H1 (cell line): ENCODE measurements at regions not wholly inside any gene's neighbourhood (a gene's known extent, or its start where the extent isn't known, plus 50 kb on each side); places are given as distances from the start of the nearest gene placed in this dataset.
A peak's percentile ranks its signal among the peaks of the same experiment; 100 is the strongest.

ENCODE experiments used
- CTCF ChIA-PET: fragments of 300-600 bp; sonication (Branson Sonifier 250); formaldehyde crosslinking; loops from one replicate; lab custom pipeline; 2021; ENCODE audit not compliant: partially characterized antibody; lab: Charles Lee
- POLR2A ChIA-PET: fragments of 300-600 bp; sonication (Branson Sonifier 250); formaldehyde crosslinking; loops from one replicate; lab custom pipeline; 2021; ENCODE audit warnings: inconsistent platforms; ENCODE audit not compliant: partially characterized antibody; lab: Charles Lee
- DNase-seq, 2 experiments: peaks; one replicate each; pipeline versions ENCODE4 v3.0.0 to v3.0.0-alpha.2; 2010 to 2022; ENCODE audit warnings: low spot score in 2 of 2, low read depth in 1 of 2, mixed read lengths in 1 of 2
- FAIRE-seq: peaks from 2 replicates; lab custom pipeline; 2011; peaks lifted over from hg19 to GRCh38; lab: Jason Lieb, UNC
- H2AFZ ChIP-seq: 2 replicates; pipeline ENCODE4 v1.8.1; 2012; ENCODE audit warnings: low read length, inconsistent platforms
- H2AK5ac ChIP-seq: 2 replicates; pipeline ENCODE4 v1.6.1; 2013; ENCODE audit warnings: low read depth, low read length
- H2BK120ac ChIP-seq: replicated peaks from 2 replicates; pipeline ENCODE3; 2013; ENCODE audit warnings: low read depth, low read length, inconsistent platforms
- H2BK12ac ChIP-seq: 2 replicates; pipeline ENCODE4 v1.6.1; 2013; ENCODE audit warnings: low read depth, low read length
- H2BK15ac ChIP-seq: 2 replicates; pipeline ENCODE4 v1.6.1; 2013; ENCODE audit warnings: low read length
- H2BK20ac ChIP-seq: 2 replicates; pipeline ENCODE4 v1.6.1; 2013; ENCODE audit warnings: low read length
- H2BK5ac ChIP-seq: 2 replicates; pipeline ENCODE4 v1.6.1; 2013; ENCODE audit warnings: low read depth, low read length
- H3K14ac ChIP-seq: 2 replicates; pipeline ENCODE4 v1.6.1; 2013; ENCODE audit warnings: inconsistent platforms; ENCODE audit not compliant: insufficient read length
- H3K18ac ChIP-seq: 2 replicates; pipeline ENCODE4 v1.6.1; 2013; ENCODE audit warnings: low read length; ENCODE audit errors: extremely low read depth
- H3K23ac ChIP-seq: 2 replicates; pipeline ENCODE4 v1.6.1; 2013; ENCODE audit warnings: inconsistent platforms; ENCODE audit not compliant: insufficient read length
- H3K23me2 ChIP-seq: 2 replicates; pipeline ENCODE4 v1.6.1; 2013; ENCODE audit warnings: low read depth, low read length
- H3K27ac ChIP-seq: 2 replicates; pipeline ENCODE4 v1.6.1; 2011; ENCODE audit warnings: low read depth, low read length, inconsistent platforms
- H3K27me3 ChIP-seq, 4 experiments: replicated peaks in 1 of 4; 1 replicate in 1 of 4; 2 replicates in 3 of 4; pipeline versions ENCODE4 v1.6.1 to v1.8.1; 2011 to 2013; ENCODE audit warnings: low read length in 3 of 4, mild to moderate bottlenecking in 3 of 4, inconsistent platforms in 2 of 4, mixed read lengths in 2 of 4, moderate library complexity in 1 of 4; ENCODE audit not compliant: control insufficient read depth in 3 of 4, insufficient read depth in 3 of 4; ENCODE audit errors: extremely low read depth in 1 of 4
- H3K36me3 ChIP-seq, 4 experiments: 2 replicates each; pipeline versions ENCODE4 v1.6.1 to v1.8.1; 2011 to 2013; ENCODE audit warnings: mild to moderate bottlenecking in 4 of 4, low read length in 3 of 4, moderate library complexity in 2 of 4, control low read depth in 1 of 4, inconsistent platforms in 1 of 4; ENCODE audit not compliant: insufficient read depth in 4 of 4, control insufficient read depth in 2 of 4
- H3K4ac ChIP-seq: replicated peaks from 2 replicates; pipeline ENCODE3; 2013; ENCODE audit warnings: low read length, low read depth, mixed read lengths, inconsistent platforms; ENCODE audit not compliant: insufficient read length
- H3K4me1 ChIP-seq, 4 experiments: replicated peaks in 1 of 4; 1 replicate in 1 of 4; 2 replicates in 3 of 4; pipeline versions ENCODE4 v1.6.1 to v1.8.1; 2011 to 2013; ENCODE audit warnings: low read length in 3 of 4, inconsistent platforms in 2 of 4, mixed read lengths in 1 of 4; ENCODE audit not compliant: insufficient read depth in 4 of 4, control insufficient read depth in 3 of 4
- H3K4me2 ChIP-seq, 2 experiments: 2 replicates each; pipeline versions ENCODE4 v1.6.1 to v1.8.1; 2011 to 2013; ENCODE audit warnings: low read depth in 2 of 2, low read length in 2 of 2, control low read depth in 1 of 2, inconsistent platforms in 1 of 2, mild to moderate bottlenecking in 1 of 2; ENCODE audit not compliant: insufficient read depth in 1 of 2
- H3K4me3 ChIP-seq, 4 experiments: fragments of 200-600, 300-600 bp in 1 of 4; sonication (generic), shearing (Covaris generic), sonication (Bioruptor Twin) in 1 of 4; 2 replicates each; pipeline versions ENCODE4 v1.5.1 to v1.8.1; 2011 to 2016; ENCODE audit warnings: low read length in 4 of 4, low read depth in 3 of 4, control low read depth in 2 of 4, inconsistent platforms in 2 of 4, mild to moderate bottlenecking in 2 of 4, mixed read lengths in 1 of 4, moderate library complexity in 1 of 4; ENCODE audit not compliant: insufficient read depth in 2 of 4; ENCODE audit errors: extremely low read depth in 1 of 4
- H3K56ac ChIP-seq: replicated peaks from 2 replicates; pipeline ENCODE3; 2013; ENCODE audit warnings: low read depth, mild to moderate bottlenecking, mixed read lengths, low read length, inconsistent platforms; ENCODE audit not compliant: insufficient read length
- H3K79me1 ChIP-seq: 2 replicates; pipeline ENCODE4 v1.6.1; 2013; ENCODE audit warnings: low read depth, low read length, control low read depth
- H3K79me2 ChIP-seq, 2 experiments: 2 replicates each; pipeline versions ENCODE4 v1.6.1 to v1.8.1; 2012 to 2013; ENCODE audit warnings: low read length in 2 of 2, mild to moderate bottlenecking in 2 of 2, inconsistent platforms in 1 of 2; ENCODE audit not compliant: insufficient read depth in 2 of 2, control insufficient read depth in 1 of 2
- H3K9ac ChIP-seq, 4 experiments: replicated peaks in 1 of 4; 1 replicate in 1 of 4; 2 replicates in 3 of 4; pipeline versions ENCODE4 v1.6.1 to v1.8.1; 2011 to 2013; ENCODE audit warnings: low read depth in 3 of 4, low read length in 3 of 4, control low read depth in 2 of 4, mild to moderate bottlenecking in 2 of 4, moderate library complexity in 2 of 4, inconsistent platforms in 1 of 4; ENCODE audit errors: extremely low read depth in 1 of 4
- H3K9me3 ChIP-seq, 2 experiments: 2 replicates each; pipeline versions ENCODE4 v1.6.1 to v1.8.1; 2012 to 2013; ENCODE audit warnings: mild to moderate bottlenecking in 2 of 2, moderate library complexity in 2 of 2, control low read depth in 1 of 2, inconsistent platforms in 1 of 2, low read depth in 1 of 2, low read length in 1 of 2, mixed read lengths in 1 of 2; ENCODE audit not compliant: insufficient read depth in 2 of 2
- H4K20me1 ChIP-seq, 2 experiments: replicated peaks in 1 of 2; 2 replicates each; pipeline versions ENCODE3 to v1.8.1; 2011 to 2013; ENCODE audit warnings: inconsistent platforms in 2 of 2, low read length in 2 of 2, mild to moderate bottlenecking in 1 of 2; ENCODE audit not compliant: insufficient read depth in 2 of 2, control insufficient read depth in 1 of 2
- H4K5ac ChIP-seq: 2 replicates; pipeline ENCODE4 v1.6.1; 2013; ENCODE audit warnings: low read length, low read depth, mixed read lengths, inconsistent platforms; ENCODE audit not compliant: insufficient read length
- H4K8ac ChIP-seq: 2 replicates; pipeline ENCODE4 v1.8.0; 2013; ENCODE audit warnings: mild to moderate bottlenecking, moderate library complexity, low read length, inconsistent platforms; ENCODE audit not compliant: insufficient read depth; ENCODE audit errors: extremely low read depth
- H4K91ac ChIP-seq: replicated peaks from 2 replicates; pipeline ENCODE3; 2013; ENCODE audit warnings: low read length, mixed read lengths, inconsistent platforms; ENCODE audit not compliant: insufficient read length
- EGR1 ChIP-seq: IDR thresholded peaks from 2 replicates; pipeline ENCODE4 v1.6.1; 2011; ENCODE audit warnings: low read depth, low read length, borderline replicate concordance
- NANOG ChIP-seq: IDR thresholded peaks from 2 replicates; pipeline ENCODE4 v1.6.1; 2011; ENCODE audit warnings: low read length, low read depth, mild to moderate bottlenecking, inconsistent platforms; ENCODE audit not compliant: insufficient read depth, poor library complexity, severe bottlenecking
- POLR2A ChIP-seq, 2 experiments: IDR thresholded peaks; 1 replicate in 1 of 2; 2 replicates in 1 of 2; pipeline ENCODE4 v1.6.1; 2011; ENCODE audit warnings: low read depth in 2 of 2, low read length in 2 of 2, mild to moderate bottlenecking in 2 of 2; ENCODE audit errors: control extremely low read depth in 1 of 2
- RBBP5 ChIP-seq: IDR thresholded peaks from 2 replicates; pipeline ENCODE4 v1.7.1; 2012; ENCODE audit warnings: low read depth, mild to moderate bottlenecking, inconsistent platforms, low read length, moderate library complexity, borderline replicate concordance
- SRF ChIP-seq: IDR thresholded peaks from 2 replicates; pipeline ENCODE4 v1.6.1; 2011; ENCODE audit warnings: mild to moderate bottlenecking, low read depth, low read length, moderate library complexity
- WGBS, 2 experiments: shearing (Covaris generic) in 1 of 2; methylation state at CpG; one replicate each; pipeline versions ENCODE4 v1.1.6 to v1.1.7; 2013 to 2015; ENCODE audit warnings: low lambda C conversion rate in 2 of 2, mixed read lengths in 2 of 2, inconsistent platforms in 1 of 2, low coverage in 1 of 2, missing lambda C conversion rate in 1 of 2; ENCODE audit not compliant: insufficient replicate concordance in 2 of 2, insufficient coverage in 1 of 2, insufficient read length in 1 of 2; ENCODE audit errors: extremely low coverage in 1 of 2, missing lambda C conversion rate in 1 of 2; 5-methylcytosine and 5-hydroxymethylcytosine counted together
- TF ChIP-seq, protein P1 (sequence below): IDR thresholded peaks from 2 replicates; pipeline ENCODE4 v1.6.1; 2012; ENCODE audit warnings: inconsistent platforms
- TF ChIP-seq, protein P2 (sequence below): IDR thresholded peaks from 2 replicates; pipeline ENCODE4 v1.6.1; 2012; ENCODE audit warnings: inconsistent platforms

DNA sequence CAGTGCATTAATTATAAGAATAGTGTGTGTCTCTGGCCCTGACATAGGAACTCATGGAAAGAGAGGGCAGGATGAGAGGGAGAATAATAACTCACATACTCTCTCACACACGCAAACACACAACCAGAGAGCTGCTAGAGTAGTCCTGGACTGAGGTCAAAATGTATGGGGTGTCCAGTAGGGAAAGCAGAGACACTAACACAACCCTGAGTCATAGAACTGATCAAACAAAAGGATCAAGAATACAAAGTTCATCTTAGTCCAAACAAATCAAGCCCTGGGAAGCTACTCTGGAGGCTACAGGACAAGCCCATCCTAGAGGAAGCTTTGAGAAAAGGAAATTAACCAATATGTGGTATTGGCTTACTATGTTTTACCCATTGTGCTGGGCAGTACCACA is 178.5 kb upstream of the GUCY1A2 start:
- Histone ChIP-seq H3K4ac (no peak overlapping the region), H2BK15ac (no peak overlapping the region), H3K79me1 (no peaks in the 10 kb centered on the region), H3K18ac (no peak overlapping the region), H3K4me2 (no peak overlapping the region), H2AFZ (0 out of 2 replicates have a peak overlapping the region, but pooled peaks have one; percentile 18), H2BK5ac (no peak overlapping the region), H3K14ac (no peak overlapping the region), H4K91ac (no peak overlapping the region), H3K4me1 (no peaks in the 10 kb centered on the region), H3K9me3 (no peaks in the 10 kb centered on the region), H3K27ac (no peak overlapping the region), H2BK20ac (no peak overlapping the region), H2BK12ac (no peak overlapping the region), H3K4me3 (no peak overlapping the region), H3K9ac (no peak overlapping the region), H3K23ac (no peak overlapping the region), H3K27me3 (no peaks in the 10 kb centered on the region), H2BK120ac (no peak overlapping the region), H3K56ac (no peak overlapping the region), H2AK5ac (no peak overlapping the region), H3K36me3 (no peaks in the 10 kb centered on the region), H3K79me2 (no peaks in the 10 kb centered on the region), H4K5ac (no peak overlapping the region), H3K23me2 (no peaks in the 10 kb centered on the region), H4K20me1 (no peaks in the 10 kb centered on the region), H4K8ac (no peak overlapping the region)
- ChIA-PET POLR2A (no interaction called here), CTCF (interaction anchor here (1.0 kb wide), 1 partner anchor 12 kb away, joined by 3 read pairs; no protein-coding TSS in a partner anchor)
- WGBS, 2 experiments, result 100% methylated on average over 1 of the region's 1 CpG; no CpG with 5 or more reads in 1 of the 2 experiments
- DNase-seq, result no peak
- no peak for FAIRE-seq
- TF ChIP-seq, protein P1, sequence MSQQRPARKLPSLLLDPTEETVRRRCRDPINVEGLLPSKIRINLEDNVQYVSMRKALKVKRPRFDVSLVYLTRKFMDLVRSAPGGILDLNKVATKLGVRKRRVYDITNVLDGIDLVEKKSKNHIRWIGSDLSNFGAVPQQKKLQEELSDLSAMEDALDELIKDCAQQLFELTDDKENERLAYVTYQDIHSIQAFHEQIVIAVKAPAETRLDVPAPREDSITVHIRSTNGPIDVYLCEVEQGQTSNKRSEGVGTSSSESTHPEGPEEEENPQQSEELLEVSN, result no peak
- TF ChIP-seq SRF (no peak), RBBP5 (no peak), NANOG (no peak), EGR1 (no peak), POLR2A (IDR thresholded peaks at IDR 0.05; ENCODE audit: control extremely low read depth in 1 of 2, low read depth in 2 of 2, low read length in 2 of 2) (no peak)
- TF ChIP-seq, protein P2, sequence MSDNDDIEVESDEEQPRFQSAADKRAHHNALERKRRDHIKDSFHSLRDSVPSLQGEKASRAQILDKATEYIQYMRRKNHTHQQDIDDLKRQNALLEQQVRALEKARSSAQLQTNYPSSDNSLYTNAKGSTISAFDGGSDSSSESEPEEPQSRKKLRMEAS, result no peak
